ENCODE measurements at regions not wholly inside any gene's neighbourhood (a gene's known extent, or its start where the extent isn't known, plus 50 kb on each side); places are given as distances from the start of the nearest gene placed in this dataset.

DNA sequence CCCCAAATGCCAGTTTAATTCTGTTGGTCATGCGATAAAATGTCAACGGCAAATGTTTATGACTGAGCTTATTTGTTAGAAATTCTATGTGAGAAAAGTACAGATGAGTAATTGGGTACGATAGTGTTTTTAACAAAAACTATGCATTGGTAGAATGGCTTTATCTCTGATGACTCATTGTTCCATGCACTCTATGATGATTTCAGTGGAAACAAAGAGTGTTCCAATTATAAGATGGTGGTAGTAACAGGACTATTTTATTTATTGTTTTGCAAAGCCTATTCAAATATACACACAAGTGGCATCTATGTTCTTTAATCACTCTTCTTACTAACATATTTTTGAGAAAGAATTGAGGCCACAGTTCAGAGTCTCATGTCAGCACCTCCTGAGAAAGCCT, 353.7 kb upstream of the IRX2 start:
- no peak overlapping the region for H3K4me3 ChIP-seq (ENCODE audit: low read depth, low read length)
- in situ Hi-C loops (cut with HindIII; ENCODE audit: low sequenced_read_pairs) = no loop called here
- TF ChIP-seq, protein P1, sequence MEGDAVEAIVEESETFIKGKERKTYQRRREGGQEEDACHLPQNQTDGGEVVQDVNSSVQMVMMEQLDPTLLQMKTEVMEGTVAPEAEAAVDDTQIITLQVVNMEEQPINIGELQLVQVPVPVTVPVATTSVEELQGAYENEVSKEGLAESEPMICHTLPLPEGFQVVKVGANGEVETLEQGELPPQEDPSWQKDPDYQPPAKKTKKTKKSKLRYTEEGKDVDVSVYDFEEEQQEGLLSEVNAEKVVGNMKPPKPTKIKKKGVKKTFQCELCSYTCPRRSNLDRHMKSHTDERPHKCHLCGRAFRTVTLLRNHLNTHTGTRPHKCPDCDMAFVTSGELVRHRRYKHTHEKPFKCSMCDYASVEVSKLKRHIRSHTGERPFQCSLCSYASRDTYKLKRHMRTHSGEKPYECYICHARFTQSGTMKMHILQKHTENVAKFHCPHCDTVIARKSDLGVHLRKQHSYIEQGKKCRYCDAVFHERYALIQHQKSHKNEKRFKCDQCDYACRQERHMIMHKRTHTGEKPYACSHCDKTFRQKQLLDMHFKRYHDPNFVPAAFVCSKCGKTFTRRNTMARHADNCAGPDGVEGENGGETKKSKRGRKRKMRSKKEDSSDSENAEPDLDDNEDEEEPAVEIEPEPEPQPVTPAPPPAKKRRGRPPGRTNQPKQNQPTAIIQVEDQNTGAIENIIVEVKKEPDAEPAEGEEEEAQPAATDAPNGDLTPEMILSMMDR (IDR thresholded peaks at IDR 0.05; ENCODE audit: low read depth, low read length, missing control alignments) = no peak
- no peak for DNase-seq (ENCODE audit: low read depth)

DNA sequence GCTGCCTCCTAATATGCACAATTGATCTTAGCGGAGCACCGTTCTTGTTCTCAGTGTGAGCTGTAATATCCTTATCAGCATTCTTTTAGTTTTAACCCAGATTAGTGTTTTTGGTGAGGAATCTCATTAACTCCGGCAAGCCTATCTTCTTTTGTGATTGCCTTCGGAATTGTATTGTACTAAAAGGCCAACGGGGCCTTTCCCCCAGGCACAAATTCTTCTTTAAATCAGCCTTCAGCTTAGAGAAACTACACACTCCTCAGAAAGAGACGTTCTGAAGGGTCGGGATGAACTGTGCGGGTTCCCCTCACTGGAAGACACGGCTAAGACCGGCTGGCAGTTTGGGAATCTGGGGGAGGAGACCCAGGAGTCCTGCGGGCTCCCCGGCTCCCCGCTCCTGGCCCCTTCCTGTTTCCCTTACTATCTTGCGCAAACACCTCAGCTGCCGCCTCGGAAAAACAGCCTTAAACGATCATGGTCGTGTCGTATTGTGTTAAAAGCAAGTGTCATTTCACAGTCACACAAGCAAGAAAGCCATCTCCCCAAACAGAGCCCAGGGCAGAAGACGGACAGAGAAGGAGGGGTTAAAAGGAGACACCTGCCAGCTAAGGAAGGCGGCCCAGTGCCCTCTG, 353.1 kb upstream of the IRX2 start:
- no peak for DNase-seq (ENCODE audit: low read depth)
- no peak overlapping the region for H3K4me3 ChIP-seq (ENCODE audit: low read depth, low read length)
- in situ Hi-C loops (cut with HindIII; ENCODE audit: low sequenced_read_pairs) = no loop called here
- TF ChIP-seq, protein P1 (IDR thresholded peaks at IDR 0.05; ENCODE audit: low read depth, low read length, missing control alignments) = no peak

GRCh38 chr5:3103262-3103811, 351.9 kb upstream of the IRX2 start:
- no peak overlapping the region for H3K4me3 ChIP-seq (ENCODE audit: low read depth, low read length)
- TF ChIP-seq, protein P1 (IDR thresholded peaks at IDR 0.05; ENCODE audit: low read depth, low read length, missing control alignments) = no peak
- in situ Hi-C loops (cut with HindIII; ENCODE audit: low sequenced_read_pairs) = no loop called here
- no peak for DNase-seq (ENCODE audit: low read depth)

GRCh38 chr5:3102531-3102930, 351.1 kb upstream of the IRX2 start:
- in situ Hi-C loops (cut with HindIII; ENCODE audit: low sequenced_read_pairs) = no loop called here
- TF ChIP-seq, protein P1 (IDR thresholded peaks at IDR 0.05; ENCODE audit: low read depth, low read length, missing control alignments) = no peak
- DNase-seq (ENCODE audit: low read depth) = no peak
- no peak overlapping the region for H3K4me3 ChIP-seq (ENCODE audit: low read depth, low read length)

- H3K4me3 ChIP-seq (ENCODE audit: low read depth, low read length) = no peak overlapping the region
- in situ Hi-C loops (cut with HindIII; ENCODE audit: low sequenced_read_pairs) = no loop called here
- DNase-seq (ENCODE audit: low read depth) = no peak
- TF ChIP-seq, protein P1 (IDR thresholded peaks at IDR 0.05; ENCODE audit: low read depth, low read length, missing control alignments) = no peak
Observed at GRCh38 chr5:3101561-3101960, 350.1 kb upstream of the IRX2 start.

GRCh38 chr5:3100921-3101551, 349.6 kb upstream of the IRX2 start:
- DNase-seq (ENCODE audit: low read depth) = no peak
- TF ChIP-seq, protein P1 (IDR thresholded peaks at IDR 0.05; ENCODE audit: low read depth, low read length, missing control alignments) = no peak
- in situ Hi-C loops (cut with HindIII; ENCODE audit: low sequenced_read_pairs) = no loop called here
- no peak overlapping the region for H3K4me3 ChIP-seq (ENCODE audit: low read depth, low read length)

All from astrocyte of the cerebellum (primary cell).